ENCODE measurements at regions not wholly inside any gene's neighbourhood (a gene's known extent, or its start where the extent isn't known, plus 50 kb on each side); places are given as distances from the start of the nearest gene placed in this dataset.

GRCh38 chr10:9096288-9096687, 1041.8 kb downstream of the GATA3 start:
- intact Hi-C loops (cut with DNase I): no loop called here
- H3K36me3 ChIP-seq: no peaks in the 10 kb centered on the region
- no peak overlapping the region for H3K4me3 ChIP-seq
- WGBS, 2 donors: 70 to 86% methylated on average over 4 of the region's 4 CpGs
- no peak for TF ChIP-seq POLR2AphosphoS5 (IDR thresholded peaks at IDR 0.05)
- no peak for TF ChIP-seq EP300 (IDR thresholded peaks at IDR 0.05)
- TF ChIP-seq CTCF (IDR thresholded peaks at IDR 0.05): no peak
- no peak for TF ChIP-seq POLR2A (IDR thresholded peaks at IDR 0.05)
- no peak overlapping the region for H3K27ac ChIP-seq
- DNase-seq: no peak
- H3K9me3 ChIP-seq: peaks cover 0 to 2% (median 0%) of the 10 kb centered on the region in 4 donors
- H3K4me1 ChIP-seq: no peaks in the 10 kb centered on the region
- H3K27me3 ChIP-seq: no peaks in the 10 kb centered on the region

- H3K4me3 ChIP-seq: no peak overlapping the region
- H3K27ac ChIP-seq: no peak overlapping the region
- TF ChIP-seq POLR2A (IDR thresholded peaks at IDR 0.05): no peak
- no peak for TF ChIP-seq CTCF (IDR thresholded peaks at IDR 0.05)
- no peak for TF ChIP-seq EP300 (IDR thresholded peaks at IDR 0.05)
- no peak for TF ChIP-seq POLR2AphosphoS5 (IDR thresholded peaks at IDR 0.05)
- DNase-seq: no peak
- WGBS, 2 donors: 38 to 39% methylated on average over 2 of the region's 2 CpGs
- intact Hi-C loops (cut with DNase I): no loop called here
- H3K9me3 ChIP-seq: peaks cover 0 to 2% (median 0%) of the 10 kb centered on the region in 4 donors
- H3K27me3 ChIP-seq: no peaks in the 10 kb centered on the region
- H3K36me3 ChIP-seq: no peaks in the 10 kb centered on the region
- no peaks in the 10 kb centered on the region for H3K4me1 ChIP-seq
These were observed 1042.9 kb downstream of the GATA3 start for GRCh38 chr10:9097206-9097990.

- TF ChIP-seq POLR2AphosphoS5 (IDR thresholded peaks at IDR 0.05) (no peak), EP300 (IDR thresholded peaks at IDR 0.05) (no peak), CTCF (IDR thresholded peaks at IDR 0.05) (no peak), POLR2A (IDR thresholded peaks at IDR 0.05) (no peak)
- Histone ChIP-seq H3K27ac (no peak overlapping the region), H3K27me3 (no peaks in the 10 kb centered on the region), H3K36me3 (no peaks in the 10 kb centered on the region), H3K4me1 (no peaks in the 10 kb centered on the region), H3K9me3 (peaks cover 0 to 2% (median 0%) of the 10 kb centered on the region in 4 donors), H3K4me3 (no peak overlapping the region)
- WGBS, 2 donors: 48 to 61% methylated on average over 4 of the region's 4 CpGs
- DNase-seq: no peak
- intact Hi-C loops (cut with DNase I): no loop called here
These were observed 1043.5 kb downstream of the GATA3 start for GRCh38 chr10:9097991-9098306.

- TF ChIP-seq EP300 (IDR thresholded peaks at IDR 0.05) (no peak), POLR2A (IDR thresholded peaks at IDR 0.05) (no peak), POLR2AphosphoS5 (IDR thresholded peaks at IDR 0.05) (no peak), CTCF (IDR thresholded peaks at IDR 0.05) (no peak)
- Histone ChIP-seq H3K4me1 (no peaks in the 10 kb centered on the region), H3K27me3 (no peaks in the 10 kb centered on the region), H3K27ac (no peak overlapping the region), H3K9me3 (no peaks in the 10 kb centered on the region), H3K36me3 (no peaks in the 10 kb centered on the region), H3K4me3 (no peak overlapping the region)
- intact Hi-C loops (cut with DNase I): no loop called here
- DNase-seq: no peak
- WGBS, 2 donors: 65 to 80% methylated on average over 4 of the region's 4 CpGs
These were observed 1047.5 kb downstream of the GATA3 start for GRCh38 chr10:9102026-9102425.

- Histone ChIP-seq H3K27me3 (no peaks in the 10 kb centered on the region), H3K36me3 (no peaks in the 10 kb centered on the region), H3K9me3 (no peaks in the 10 kb centered on the region), H3K4me1 (no peaks in the 10 kb centered on the region), H3K27ac (no peak overlapping the region), H3K4me3 (no peak overlapping the region)
- 58 to 74% methylated on average over 4 of the region's 4 CpGs for WGBS, 2 donors
- no peak for DNase-seq
- TF ChIP-seq POLR2A (IDR thresholded peaks at IDR 0.05) (no peak), CTCF (IDR thresholded peaks at IDR 0.05) (no peak), EP300 (IDR thresholded peaks at IDR 0.05) (no peak), POLR2AphosphoS5 (IDR thresholded peaks at IDR 0.05) (no peak)
- intact Hi-C loops (cut with DNase I): no loop called here
These were observed 1048.8 kb downstream of the GATA3 start for GRCh38 chr10:9103301-9103700.
